HepG2 (cell line): ENCODE measurements at regions not wholly inside any gene's neighbourhood (a gene's known extent, or its start where the extent isn't known, plus 50 kb on each side); places are given as distances from the start of the nearest gene placed in this dataset.

Experiments used
- ATAC-seq: fragments of 200-7000 bp; cut with Tn5 transposase; 3 replicates; pipeline ENCODE4 v1.9.1; 2020; ENCODE audit warnings: mild to moderate bottlenecking, moderate library complexity
- BruUV-seq: library from RNA; stranded (reverse); fragments of 400-500 nt; replicated peaks from 2 replicates; lab custom pipeline; 2021; lab: Mats Ljungman, UMichigan
- CTCF ChIA-PET: fragments of 300-600 bp; formaldehyde crosslinking; extraction: SDS; loops from one replicate; lab custom pipeline; 2021; ENCODE audit warnings: low total read pairs, inconsistent platforms, low intra/inter-chr PET ratio; lab: Yijun Ruan, JAX
- POLR2A ChIA-PET: fragments of 350-600 bp; sonication (Branson Sonifier 250); formaldehyde crosslinking; loops from one replicate; lab custom pipeline; 2020; ENCODE audit warnings: antibody characterized with exemption, inconsistent platforms; lab: Yijun Ruan, JAX
- DNase-seq: peaks from one replicate; pipeline ENCODE4 v3.0.0-alpha.2; 2015; ENCODE audit warnings: low spot score
- FAIRE-seq: peaks from 3 replicates; lab custom pipeline; 2011; peaks lifted over from hg19 to GRCh38; lab: Jason Lieb, UNC
- H2AFZ ChIP-seq: one replicate; pipeline ENCODE4 v1.6.1; 2011; ENCODE audit warnings: low read length, inconsistent platforms
- H3K27ac ChIP-seq: fragments of 300-600 bp; 3 replicates; pipeline ENCODE4 v1.8.0; 2011; ENCODE audit warnings: mixed run types, mild to moderate bottlenecking, mixed read lengths, low read length, inconsistent platforms; ENCODE audit not compliant: insufficient read depth; ENCODE audit errors: extremely low read length
- H3K27me3 ChIP-seq, 2 experiments: fragments of 200-600 bp in 1 of 2; 2 replicates in 1 of 2; 3 replicates in 1 of 2; pipeline versions ENCODE4 v1.6.0 to v1.8.0; 2011; ENCODE audit warnings: low read length in 2 of 2, mild to moderate bottlenecking in 2 of 2, moderate library complexity in 2 of 2, inconsistent platforms in 1 of 2; ENCODE audit not compliant: insufficient read depth in 2 of 2, control insufficient read depth in 1 of 2
- H3K36me3 ChIP-seq, 2 experiments: fragments of 200-600 bp in 1 of 2; replicated peaks in 1 of 2; 2 replicates in 1 of 2; 3 replicates in 1 of 2; pipeline versions ENCODE4 v1.5.1 to v1.8.0; 2011; ENCODE audit warnings: low read length in 2 of 2, inconsistent platforms in 1 of 2; ENCODE audit not compliant: insufficient read depth in 2 of 2, control insufficient read depth in 1 of 2
- H3K4me1 ChIP-seq: 2 replicates; pipeline ENCODE4 v1.5.1; 2012; ENCODE audit warnings: low read length, inconsistent platforms; ENCODE audit not compliant: insufficient read depth
- H3K4me2 ChIP-seq: 2 replicates; pipeline ENCODE4 v1.6.0; 2011; ENCODE audit warnings: low read depth, low read length, inconsistent platforms
- H3K4me3 ChIP-seq, 3 experiments: fragments of 200-600 bp in 1 of 3; sonication (generic), shearing (Covaris generic) in 1 of 3; replicated peaks in 1 of 3; 2 replicates each; pipeline ENCODE4 v1.5.1; 2011 to 2016; ENCODE audit warnings: low read length in 3 of 3, inconsistent platforms in 2 of 3, low read depth in 2 of 3, mild to moderate bottlenecking in 2 of 3, control low read depth in 1 of 3, mixed read lengths in 1 of 3; ENCODE audit not compliant: insufficient read depth in 1 of 3
- H3K79me2 ChIP-seq: one replicate; pipeline ENCODE4 v1.6.1; 2011; ENCODE audit warnings: low read length, inconsistent platforms; ENCODE audit not compliant: insufficient read depth
- H3K9ac ChIP-seq: 2 replicates; pipeline ENCODE4 v1.6.0; 2011; ENCODE audit warnings: mild to moderate bottlenecking, low read depth, low read length, inconsistent platforms; ENCODE audit not compliant: insufficient read depth
- H3K9me3 ChIP-seq: 2 replicates; pipeline ENCODE4 v1.5.1; 2012; ENCODE audit warnings: mild to moderate bottlenecking, low read length
- H4K20me1 ChIP-seq: 2 replicates; pipeline ENCODE4 v1.6.0; 2011; ENCODE audit warnings: inconsistent platforms, mild to moderate bottlenecking, low read length, moderate library complexity; ENCODE audit not compliant: insufficient read depth
- BATF2 ChIP-seq: sonication (generic); formaldehyde crosslinking; IDR thresholded peaks from 2 replicates; pipeline ENCODE4 v1.8.0; 2022; ENCODE audit warnings: mild to moderate bottlenecking, missing genetic modification reagents, moderate library complexity
- HMG20A ChIP-seq: IDR thresholded peaks from 2 replicates; pipeline ENCODE4 v1.6.1; 2016; ENCODE audit warnings: borderline replicate concordance
- MTF1 ChIP-seq: sonication (generic); formaldehyde crosslinking; IDR thresholded peaks from 2 replicates; pipeline ENCODE4 v1.5.0; 2020; ENCODE audit warnings: missing genetic modification reagents
- PAF1 ChIP-seq: IDR thresholded peaks from 2 replicates; pipeline ENCODE4 v1.6.1; 2016; ENCODE audit warnings: missing genetic modification reagents, missing compliant biosample characterization
- PLSCR1 ChIP-seq: sonication (generic); formaldehyde crosslinking; IDR thresholded peaks from 2 replicates; pipeline ENCODE4 v1.5.0; 2020; ENCODE audit warnings: missing genetic modification reagents, mild to moderate bottlenecking, borderline replicate concordance
- RBM39 ChIP-seq: fragments of 200-400 bp; formaldehyde crosslinking; IDR thresholded peaks from one replicate; pipeline ENCODE4 v1.6.1; 2018; ENCODE audit warnings: antibody characterized with exemption, mild to moderate bottlenecking, low read depth, low read length; ENCODE audit not compliant: poor library complexity, severe bottlenecking
- TERF1 ChIP-seq: sonication (generic); formaldehyde crosslinking; IDR thresholded peaks from 2 replicates; pipeline ENCODE4 v1.8.0; 2022; ENCODE audit warnings: mild to moderate bottlenecking, missing genetic modification reagents, moderate library complexity
- U2AF2 ChIP-seq: fragments of 200-400 bp; formaldehyde crosslinking; IDR thresholded peaks from 2 replicates; pipeline ENCODE4 v1.6.1; 2017; ENCODE audit warnings: low read depth, mild to moderate bottlenecking, low read length
- ZBTB7B ChIP-seq: sonication (generic); formaldehyde crosslinking; IDR thresholded peaks from 2 replicates; pipeline ENCODE4 v1.4.0; 2020; ENCODE audit warnings: missing genetic modification reagents
- ZNF326 ChIP-seq: sonication (generic); formaldehyde crosslinking; IDR thresholded peaks from 2 replicates; pipeline ENCODE4 v1.4.0; 2020; ENCODE audit warnings: missing genetic modification reagents, borderline replicate concordance
- ZNF451 ChIP-seq: sonication (generic); formaldehyde crosslinking; IDR thresholded peaks from 2 replicates; pipeline ENCODE4 v1.5.0; 2020; ENCODE audit warnings: mild to moderate bottlenecking, missing genetic modification reagents
- ZNF552 ChIP-seq: sonication (generic); formaldehyde crosslinking; IDR thresholded peaks from 2 replicates; pipeline ENCODE4 v1.9.0; 2022; ENCODE audit warnings: missing genetic modification reagents, mild to moderate bottlenecking, borderline replicate concordance
- ZNF788 ChIP-seq: sonication (generic); formaldehyde crosslinking; IDR thresholded peaks from 2 replicates; pipeline ENCODE4 v1.5.0; 2020; ENCODE audit warnings: mild to moderate bottlenecking, missing genetic modification reagents, borderline replicate concordance
- ZNF816 ChIP-seq: sonication (generic); formaldehyde crosslinking; IDR thresholded peaks from 2 replicates; pipeline ENCODE4 v1.8.0; 2022; ENCODE audit warnings: missing genetic modification reagents, mild to moderate bottlenecking, borderline replicate concordance
- ZSCAN21 ChIP-seq: sonication (generic); formaldehyde crosslinking; IDR thresholded peaks from 2 replicates; pipeline ENCODE4 v1.8.0; 2022; ENCODE audit warnings: mild to moderate bottlenecking, missing genetic modification reagents, moderate library complexity, borderline replicate concordance
- WGBS: methylation state at CpG from one replicate; pipeline ENCODE4 v1.1.6; 2017; ENCODE audit warnings: low lambda C conversion rate; 5-methylcytosine and 5-hydroxymethylcytosine counted together
- in situ Hi-C: cut with HindIII; loops from 2 replicates; pipeline ENCODE4 v1.10.0; 2017; ENCODE audit warnings: low pct_unique_long_range_greater_than_20kb; ENCODE audit not compliant: extremely low pct_ligation_motif_present
- intact Hi-C: fragments of 100-400 bp; cut with micrococcal nuclease; formaldehyde crosslinking; loops from one replicate; pipeline ENCODE4 v1.10.0; 2022; ENCODE audit not compliant: unreplicated experiment

- Histone ChIP-seq H3K79me2 (no peaks in the 10 kb centered on the region), H3K4me1 (no peaks in the 10 kb centered on the region), H3K36me3 (no peaks in the 10 kb centered on the region), H3K9me3 (peaks cover 70% of the 10 kb centered on the region), H4K20me1 (no peaks in the 10 kb centered on the region), H2AFZ (no peak overlapping the region), H3K4me3 (no peak overlapping the region), H3K27ac (no peak overlapping the region), H3K4me2 (no peak overlapping the region), H3K27me3 (no peaks in the 10 kb centered on the region), H3K9ac (no peak overlapping the region)
- WGBS: 3% methylated on average over 1 of the region's 1 CpG
- DNase-seq (no peak), FAIRE-seq (no peak), ATAC-seq (no peak)
- BruUV-seq: no TSS peak
- in situ Hi-C loops (no loop called here), intact Hi-C loops (no loop called here)
- ChIA-PET CTCF (no interaction called here), POLR2A (no interaction called here)
- TF ChIP-seq ZNF326 (CRISPR knock-in tag): no peak
- no peak for TF ChIP-seq PLSCR1 (CRISPR knock-in tag)
- TF ChIP-seq TERF1 (CRISPR knock-in tag): no peak
- no peak for TF ChIP-seq ZBTB7B (CRISPR knock-in tag)
- TF ChIP-seq PAF1 (CRISPR knock-in tag): no peak
- no peak for TF ChIP-seq HMG20A (CRISPR knock-in tag)
- no peak for TF ChIP-seq ZNF451 (CRISPR knock-in tag)
- TF ChIP-seq MTF1: no peak
- no peak for TF ChIP-seq RBM39
- no peak for TF ChIP-seq ZNF552 (CRISPR knock-in tag)
- TF ChIP-seq ZNF788 (CRISPR knock-in tag): no peak
- no peak for TF ChIP-seq U2AF2
- no peak for TF ChIP-seq ZSCAN21 (CRISPR knock-in tag)
- no peak for TF ChIP-seq ZNF816 (CRISPR knock-in tag)
- no peak for TF ChIP-seq BATF2
Observed at GRCh38 chr10:106301146-106301545, 863.4 kb downstream of the SORCS1 start.
